ENCODE measurements at regions not wholly inside any gene's neighbourhood (a gene's known extent, or its start where the extent isn't known, plus 50 kb on each side); places are given as distances from the start of the nearest gene placed in this dataset.

GRCh38 chr5:93340881-93341280 lies 240.1 kb downstream of the NR2F1-AS1 start:
- TF ChIP-seq CTCF (IDR thresholded peaks at IDR 0.05) (no peak), TCF7L2 (IDR thresholded peaks at IDR 0.05; ENCODE audit: low read depth, low read length) (no peak)
